Thyroid gland (tissue), 4 donors: ENCODE measurements at regions not wholly inside any gene's neighbourhood (a gene's known extent, or its start where the extent isn't known, plus 50 kb on each side); places are given as distances from the start of the nearest gene placed in this dataset.

Source experiments
- DNase-seq, 2 donors: peaks; one replicate each; pipeline ENCODE4 v3.0.0-alpha.2; 2019
- H3K27ac ChIP-seq, 3 donors: fragments of 200-600 bp; sonication (generic); 1 replicate in 2 of 3; 2 replicates in 1 of 3; pipeline ENCODE4 v1.5.1; 2016 to 2019; ENCODE audit warnings: mild to moderate bottlenecking in 1 of 3, moderate library complexity in 1 of 3
- H3K27me3 ChIP-seq: fragments of 200-600 bp; sonication (generic); one replicate; pipeline ENCODE4 v1.5.1; 2019
- H3K36me3 ChIP-seq, 2 donors: fragments of 200-600 bp; sonication (generic); one replicate each; pipeline ENCODE4 v1.5.1; 2016 to 2019
- H3K4me1 ChIP-seq, 2 donors: fragments of 200-600 bp; sonication (generic); one replicate each; pipeline ENCODE4 v1.5.1; 2017 to 2019
- H3K4me3 ChIP-seq, 3 donors: fragments of 200-600 bp; sonication (generic); replicated peaks in 1 of 3; 1 replicate in 2 of 3; 2 replicates in 1 of 3; pipeline ENCODE4 v1.5.1; 2016; ENCODE audit warnings: mild to moderate bottlenecking in 1 of 3
- H3K9me3 ChIP-seq: fragments of 200-600 bp; sonication (generic); one replicate; pipeline ENCODE4 v1.5.1; 2017
- CTCF ChIP-seq, 6 experiments: fragments of 200-600 bp in 3 of 6; fragments of 450-650 bp in 3 of 6; sonication (generic) in 3 of 6; IDR thresholded peaks; one replicate each; pipeline ENCODE4 v1.5.1; 2016 to 2019; ENCODE audit warnings: antibody characterized with exemption in 6 of 6, mild to moderate bottlenecking in 2 of 6, inconsistent platforms in 1 of 6, moderate library complexity in 1 of 6
- POLR2A ChIP-seq, 2 donors: fragments of 450-650 bp; IDR thresholded peaks; one replicate each; pipeline ENCODE4 v1.6.1; 2017; ENCODE audit warnings: antibody characterized with exemption in 2 of 2, mild to moderate bottlenecking in 2 of 2, moderate library complexity in 1 of 2
- WGBS, 2 donors: methylation state at CpG; one replicate each; pipeline ENCODE4 v1.1.5; 2017; 5-methylcytosine and 5-hydroxymethylcytosine counted together
- intact Hi-C: fragments of 100-400 bp; cut with DNase I; formaldehyde crosslinking; loops from one replicate; pipeline ENCODE4 v1.15.1; 2023

DNA sequence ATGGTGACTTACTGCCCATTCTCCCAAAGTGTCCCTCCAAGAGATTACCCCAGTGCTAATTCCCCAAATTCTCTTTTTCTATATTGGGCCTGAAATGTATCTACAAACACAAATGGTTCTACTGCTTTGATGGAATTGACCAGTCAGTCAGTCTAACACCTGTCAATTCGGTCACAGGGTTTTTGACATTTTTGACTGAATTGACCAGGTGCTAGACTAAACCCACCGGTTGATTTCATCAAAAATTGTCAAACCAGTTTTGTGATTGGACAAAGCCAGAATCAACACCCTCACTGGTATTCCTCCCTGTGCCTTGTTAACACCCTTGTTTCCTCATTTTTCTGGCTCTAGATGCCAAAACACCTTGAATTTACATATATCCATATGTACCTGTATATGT is 398.4 kb upstream of the NR2F2 start:
- WGBS, 2 donors, result 96 to 100% methylated on average over 2 of the region's 2 CpGs
- TF ChIP-seq POLR2A (IDR thresholded peaks at IDR 0.05), result no peak
- TF ChIP-seq CTCF (IDR thresholded peaks at IDR 0.05), result no peak

GRCh38 chr15:95932676-95933075 is 397.8 kb upstream of the NR2F2 start:
- 91 to 94% methylated on average over 4 of the region's 4 CpGs for WGBS, 2 donors
- H3K27ac ChIP-seq, result no peak overlapping the region

More for the DNA sequence above, 398.4 kb upstream of the NR2F2 start:
- intact Hi-C loops, result no loop called here
- DNase-seq, result no peak
- no peaks in the 10 kb centered on the region for H3K9me3 ChIP-seq
- H3K27me3 ChIP-seq, result no peaks in the 10 kb centered on the region
- no peak overlapping the region for H3K4me3 ChIP-seq
- H3K27ac ChIP-seq, result no peak overlapping the region
- H3K36me3 ChIP-seq, result no peaks in the 10 kb centered on the region
- H3K4me1 ChIP-seq, result no peaks in the 10 kb centered on the region

DNA sequence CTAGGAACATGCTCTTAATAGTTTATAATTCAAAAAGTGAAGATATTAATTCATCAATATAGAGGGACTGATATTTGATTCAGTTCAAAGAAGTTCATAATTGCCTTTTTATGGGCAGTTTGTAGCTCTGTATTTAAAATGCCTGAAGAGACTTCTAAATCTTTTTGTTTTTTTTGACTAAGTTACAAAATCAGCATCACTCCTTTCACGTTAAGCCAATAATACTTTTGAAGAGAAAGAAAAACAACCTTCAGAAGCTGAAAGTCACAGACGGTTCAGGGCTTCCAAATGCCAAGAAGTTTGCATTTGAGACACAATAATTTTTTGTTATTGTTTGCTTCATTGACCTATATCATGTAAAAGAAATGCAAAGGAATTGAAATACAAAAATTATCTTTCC is 394.6 kb upstream of the NR2F2 start:
- no peak for TF ChIP-seq POLR2A (IDR thresholded peaks at IDR 0.05)
- TF ChIP-seq CTCF (IDR thresholded peaks at IDR 0.05), result no peak
- DNase-seq, result no peak
- 32 to 41% methylated on average over 2 of the region's 2 CpGs for WGBS, 2 donors
- intact Hi-C loops, result no loop called here
- no peaks in the 10 kb centered on the region for H3K36me3 ChIP-seq
- H3K4me3 ChIP-seq, result no peak overlapping the region
- no peaks in the 10 kb centered on the region for H3K27me3 ChIP-seq
- H3K27ac ChIP-seq, result no peak overlapping the region
- no peaks in the 10 kb centered on the region for H3K9me3 ChIP-seq
- no peaks in the 10 kb centered on the region for H3K4me1 ChIP-seq

More at GRCh38 chr15:95932676-95933075, 397.8 kb upstream of the NR2F2 start:
- Histone ChIP-seq H3K4me1 (no peaks in the 10 kb centered on the region), H3K4me3 (no peak overlapping the region), H3K27me3 (no peaks in the 10 kb centered on the region), H3K9me3 (no peaks in the 10 kb centered on the region), H3K36me3 (no peaks in the 10 kb centered on the region)
- intact Hi-C loops, result no loop called here
- TF ChIP-seq POLR2A (IDR thresholded peaks at IDR 0.05) (no peak), CTCF (IDR thresholded peaks at IDR 0.05) (no peak)
- no peak for DNase-seq

DNA sequence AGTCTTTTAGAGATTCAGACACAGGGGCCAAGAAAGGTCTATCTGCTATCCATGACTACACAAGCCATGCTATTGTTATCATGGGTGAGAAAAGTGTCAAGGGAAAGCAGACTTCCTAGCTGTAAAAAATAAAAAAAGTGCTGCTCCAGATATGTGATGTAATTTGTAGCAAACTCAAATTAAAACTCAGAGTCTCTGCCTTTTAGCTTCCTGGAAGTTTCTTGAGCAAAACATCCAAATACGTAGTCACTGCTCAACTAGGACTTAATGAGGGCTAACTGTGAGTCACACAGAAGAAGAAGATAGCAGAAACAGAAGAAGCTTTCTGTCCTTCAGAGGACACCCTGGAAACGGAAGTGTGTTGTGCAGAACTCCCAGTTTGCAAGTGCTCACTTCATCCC is 393.4 kb upstream of the NR2F2 start:
- Histone ChIP-seq H3K27me3 (no peaks in the 10 kb centered on the region), H3K36me3 (no peaks in the 10 kb centered on the region), H3K4me3 (no peak overlapping the region), H3K27ac (no peak overlapping the region), H3K9me3 (no peaks in the 10 kb centered on the region), H3K4me1 (no peaks in the 10 kb centered on the region)
- DNase-seq, result no peak
- WGBS, 2 donors, result 63 to 78% methylated on average over 2 of the region's 2 CpGs
- intact Hi-C loops, result no loop called here
- no peak for TF ChIP-seq CTCF (IDR thresholded peaks at IDR 0.05)

GRCh38 chr15:95940431-95940985 is 390.0 kb upstream of the NR2F2 start:
- 72 to 85% methylated on average over 14 of the region's 14 CpGs for WGBS, 2 donors
- DNase-seq, result no peak
- Histone ChIP-seq H3K4me3 (no peak overlapping the region), H3K4me1 (no peaks in the 10 kb centered on the region), H3K9me3 (no peaks in the 10 kb centered on the region), H3K27me3 (no peaks in the 10 kb centered on the region), H3K27ac (no peak overlapping the region), H3K36me3 (no peaks in the 10 kb centered on the region)
- TF ChIP-seq POLR2A (IDR thresholded peaks at IDR 0.05) (no peak), CTCF (IDR thresholded peaks at IDR 0.05) (no peak)
- intact Hi-C loops, result no loop called here
